RPMI8226 (cell line): ENCODE measurements at regions not wholly inside any gene's neighbourhood (a gene's known extent, or its start where the extent isn't known, plus 50 kb on each side); places are given as distances from the start of the nearest gene placed in this dataset.

Experiments used
- DNase-seq: peaks from one replicate; pipeline ENCODE4 v3.0.0-alpha.2; 2015

GRCh38 chr13:73268306-73268705 is 209.5 kb downstream of the KLF5 start:
- peak; percentile 32 for DNase-seq

- DNase-seq, result no peak
Observed at GRCh38 chr13:73266640-73267180, 207.9 kb downstream of the KLF5 start.

DNA sequence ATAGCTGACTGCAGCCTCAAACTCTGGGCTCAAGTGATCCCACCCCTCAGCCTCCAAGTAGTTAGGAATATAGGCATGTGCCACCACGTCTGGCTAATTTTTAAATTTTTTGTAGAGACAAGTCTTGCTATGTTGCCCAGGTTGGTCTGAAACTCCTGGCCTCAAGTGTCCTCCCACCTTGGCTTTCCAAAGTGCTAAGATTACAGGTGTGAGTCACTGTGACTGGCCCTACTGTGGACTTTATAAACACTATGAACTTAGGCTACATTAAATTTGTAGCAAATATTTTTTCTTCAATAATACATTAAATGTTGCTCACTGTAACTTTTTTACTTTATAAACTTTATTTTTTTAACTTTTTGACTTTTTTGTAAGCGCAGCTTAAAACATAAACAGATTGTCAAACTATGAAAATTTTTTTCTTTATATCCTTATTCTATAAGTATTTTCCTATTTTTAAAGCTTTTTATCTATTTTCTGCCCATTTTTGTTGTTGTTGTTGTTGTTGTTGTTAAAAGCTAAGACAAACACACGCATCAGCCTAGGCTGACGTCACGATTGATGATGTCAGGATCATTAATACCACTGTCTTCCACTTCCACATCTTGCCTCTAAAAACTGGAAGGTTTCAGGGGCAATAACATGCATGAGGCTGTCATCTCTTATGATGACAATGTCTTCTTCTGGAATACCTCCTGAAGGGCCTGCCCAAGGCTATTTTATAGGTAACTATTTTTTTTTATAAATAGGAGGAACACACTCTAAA is 204.2 kb downstream of the KLF5 start:
- DNase-seq, result no peak

DNA sequence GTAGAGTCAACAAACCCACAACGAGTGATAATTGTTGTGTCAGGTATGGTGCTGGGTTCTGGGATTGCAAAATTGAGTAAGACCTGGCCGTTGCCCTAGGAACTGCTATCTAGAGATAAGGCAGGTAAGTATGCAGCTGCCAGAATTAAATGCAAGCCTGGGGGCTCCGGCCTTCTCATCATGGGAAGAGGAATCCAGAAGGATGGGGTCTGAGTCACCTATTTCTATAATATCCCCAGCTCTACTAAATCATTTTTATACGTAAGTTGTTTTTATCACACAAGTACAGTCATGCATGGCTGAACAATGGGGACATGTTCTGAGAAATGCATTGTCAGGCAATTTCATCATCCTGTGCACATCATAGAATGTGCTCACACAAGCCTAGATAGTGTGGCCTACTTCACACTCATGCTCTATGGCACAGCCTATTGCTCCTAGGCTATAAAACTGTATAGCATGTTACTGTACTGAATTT is 203.0 kb downstream of the KLF5 start:
- no peak for DNase-seq

GRCh38 chr13:73259061-73260017 is 200.5 kb downstream of the KLF5 start:
- no peak for DNase-seq

GRCh38 chr13:73258406-73258805 is 199.6 kb downstream of the KLF5 start:
- no peak for DNase-seq

DNA sequence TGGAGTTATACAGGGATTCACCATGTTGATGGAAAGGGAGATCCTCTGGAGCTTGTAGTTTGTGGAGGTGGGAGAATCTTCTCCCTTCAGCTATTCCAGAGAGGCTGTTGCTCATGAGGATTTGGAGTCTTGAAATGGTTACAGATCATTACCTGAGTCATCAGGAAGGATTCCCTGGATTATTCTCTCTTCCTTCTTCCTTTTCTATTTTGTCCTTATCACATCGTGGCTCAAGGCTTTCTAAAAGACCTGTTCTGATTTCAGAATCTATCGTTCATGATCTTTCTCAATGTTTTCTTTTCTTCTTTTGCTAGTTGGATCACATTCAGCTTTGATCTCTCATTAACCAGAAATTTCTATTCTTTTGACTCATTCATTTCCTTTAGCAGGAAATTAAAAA is 196.0 kb downstream of the KLF5 start:
- DNase-seq, result no peak

GRCh38 chr13:73251626-73252265 is 192.9 kb downstream of the KLF5 start:
- DNase-seq, result no peak

DNA sequence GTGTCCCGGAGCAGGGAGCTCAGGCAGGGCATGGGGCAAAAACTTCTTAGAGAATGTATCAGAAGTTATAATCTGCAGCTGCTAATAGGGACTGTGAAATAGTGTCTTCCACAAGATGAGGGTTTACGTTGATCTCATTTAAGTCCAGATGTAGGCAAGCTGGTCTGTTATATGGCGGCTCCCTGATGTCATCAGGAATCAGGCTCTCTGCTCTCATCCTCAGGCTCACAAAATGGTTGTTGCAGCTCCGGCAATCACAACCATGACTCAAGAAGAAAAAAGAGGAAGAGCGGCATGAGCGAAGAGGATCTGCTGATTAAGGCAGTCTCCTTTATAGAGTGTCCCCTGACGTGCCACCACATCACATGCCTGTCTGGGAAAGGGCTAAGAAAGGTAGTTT is 191.3 kb downstream of the KLF5 start:
- DNase-seq, result no peak

GRCh38 chr13:73248711-73249580 is 190.1 kb downstream of the KLF5 start:
- peak; percentile 6 for DNase-seq

GRCh38 chr13:73248154-73248553 is 189.3 kb downstream of the KLF5 start:
- DNase-seq, result no peak

DNA sequence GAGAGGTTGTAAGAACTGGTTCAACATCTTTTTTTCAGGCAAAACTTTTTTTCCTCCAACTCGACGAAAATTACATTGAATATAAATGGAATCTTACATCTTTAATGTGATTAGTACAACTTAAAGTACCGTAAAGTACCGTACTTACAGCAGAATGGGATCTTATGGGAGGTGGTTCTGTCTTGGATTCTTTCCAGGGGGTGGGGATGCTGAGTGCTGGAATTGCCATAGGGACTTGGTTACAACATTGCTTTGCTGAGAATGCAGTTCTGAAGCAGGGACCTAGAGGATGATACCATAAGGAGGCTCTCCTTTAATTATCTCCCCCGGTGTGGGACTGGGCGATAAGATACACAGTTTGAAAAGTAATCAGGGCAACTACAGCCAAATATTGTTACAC is 186.4 kb downstream of the KLF5 start:
- DNase-seq, result no peak

- no peak for DNase-seq
Observed at GRCh38 chr13:73244467-73244866, 185.7 kb downstream of the KLF5 start.

- DNase-seq, result no peak
Observed at GRCh38 chr13:73242515-73243015, 183.8 kb downstream of the KLF5 start.

- no peak for DNase-seq
Observed at GRCh38 chr13:73240193-73240592, 181.4 kb downstream of the KLF5 start.

GRCh38 chr13:73235385-73235784 is 176.6 kb downstream of the KLF5 start:
- DNase-seq, result no peak

GRCh38 chr13:73231471-73231870 is 172.7 kb downstream of the KLF5 start:
- DNase-seq, result no peak

DNA sequence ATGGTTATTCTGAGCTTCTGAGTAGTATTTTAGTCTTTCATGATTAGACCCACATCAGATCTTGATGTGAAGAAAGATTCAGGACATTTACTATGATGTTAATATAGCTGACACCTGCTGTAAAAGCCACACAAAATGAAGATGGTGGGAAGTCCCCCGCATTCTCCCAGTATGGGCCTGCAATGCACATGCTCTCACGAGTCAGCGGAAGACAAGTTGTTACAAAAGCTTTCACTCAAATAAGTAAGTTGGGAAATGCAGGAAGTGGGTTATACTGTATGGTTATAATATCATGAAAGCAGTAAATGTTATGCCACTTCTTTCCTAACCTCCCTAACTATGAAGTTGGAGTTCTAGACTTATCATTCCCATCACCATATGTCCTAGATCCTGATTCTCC is 171.9 kb downstream of the KLF5 start:
- no peak for DNase-seq

- peak; percentile 60 for DNase-seq
Observed at GRCh38 chr13:73228546-73228945, 169.7 kb downstream of the KLF5 start.

DNA sequence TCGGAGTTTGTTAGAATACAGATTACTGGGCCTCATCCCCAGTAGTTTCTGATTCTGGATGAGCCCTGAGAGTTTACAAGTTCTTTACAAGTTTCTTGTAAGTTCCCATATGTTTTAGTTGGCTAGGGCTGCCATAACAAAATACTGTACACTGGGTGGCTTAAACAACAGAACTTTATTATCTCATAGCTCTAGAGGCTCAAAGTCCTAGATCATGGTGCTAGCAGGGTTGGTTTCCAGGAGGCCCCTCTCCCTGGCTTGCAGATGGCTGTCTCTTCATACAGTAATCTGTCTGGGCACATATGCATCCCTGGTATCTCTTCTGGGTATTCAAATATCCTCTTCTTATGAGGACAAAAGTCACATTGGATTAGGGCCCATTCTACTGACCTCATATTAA is 167.2 kb downstream of the KLF5 start:
- DNase-seq, result no peak

GRCh38 chr13:73224703-73225102 is 165.9 kb downstream of the KLF5 start:
- no peak for DNase-seq

GRCh38 chr13:73223372-73223781 is 164.6 kb downstream of the KLF5 start:
- DNase-seq, result peak; percentile 81
